ENCODE measurements at regions not wholly inside any gene's neighbourhood (a gene's known extent, or its start where the extent isn't known, plus 50 kb on each side); places are given as distances from the start of the nearest gene placed in this dataset.
A peak's percentile ranks its signal among the peaks of the same experiment; 100 is the strongest.
"Not testable (repeated sequence)": the region's sequence is repeated elsewhere in the genome, so short reads cannot be mapped to it uniquely, and the experiment has no call there.

DNA sequence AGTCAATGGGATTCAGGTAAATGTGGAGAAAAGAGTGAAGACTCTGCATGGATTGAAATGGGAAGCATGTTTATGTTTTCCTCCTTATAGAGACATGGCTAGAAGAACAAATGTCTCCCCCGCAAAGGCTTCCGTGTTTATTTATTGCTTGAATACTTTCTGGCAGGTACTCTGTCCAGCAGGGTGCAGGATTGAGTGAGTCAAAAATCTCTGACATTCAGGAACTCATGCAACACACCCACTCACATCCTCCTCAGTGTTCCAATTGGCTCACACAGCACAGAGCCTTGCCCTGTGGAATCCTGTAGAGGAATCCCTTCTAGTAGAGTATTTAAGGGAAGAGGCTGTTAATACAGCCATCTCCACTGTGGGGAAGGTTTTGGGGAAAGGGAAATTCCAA lies 290.3 kb upstream of the VWC2 start:
- Histone ChIP-seq H3K4me3 (ENCODE audit: low read length) (no peak overlapping the region), H2AFZ (ENCODE audit: low read length) (no peak overlapping the region), H3K9ac (ENCODE audit: low read length) (no peak overlapping the region), H4K20me1 (ENCODE audit: insufficient read depth, low read depth, low read length) (no peaks in the 10 kb centered on the region), H3K27ac (ENCODE audit: low read length) (no peak overlapping the region), H3K4me1 (ENCODE audit: low read length) (peaks cover 3% of the 10 kb centered on the region; the same call in 1 of the 2 replicates), H3K9me2 (replicated peaks; ENCODE audit: insufficient read depth, low read length) (no peaks in the 10 kb centered on the region), H3K9me3 (ENCODE audit: low read length) (no peaks in the 10 kb centered on the region), H3K27me3 (ENCODE audit: low read length) (no peaks in the 10 kb centered on the region), H3K36me3 (ENCODE audit: insufficient read depth, low read length) (no peaks in the 10 kb centered on the region), H3K4me2 (ENCODE audit: low read depth, low read length, poor library complexity, severe bottlenecking) (no peak overlapping the region), H3K79me2 (ENCODE audit: low read length) (no peaks in the 10 kb centered on the region)
- DNase-seq = peak; percentile 50

DNA sequence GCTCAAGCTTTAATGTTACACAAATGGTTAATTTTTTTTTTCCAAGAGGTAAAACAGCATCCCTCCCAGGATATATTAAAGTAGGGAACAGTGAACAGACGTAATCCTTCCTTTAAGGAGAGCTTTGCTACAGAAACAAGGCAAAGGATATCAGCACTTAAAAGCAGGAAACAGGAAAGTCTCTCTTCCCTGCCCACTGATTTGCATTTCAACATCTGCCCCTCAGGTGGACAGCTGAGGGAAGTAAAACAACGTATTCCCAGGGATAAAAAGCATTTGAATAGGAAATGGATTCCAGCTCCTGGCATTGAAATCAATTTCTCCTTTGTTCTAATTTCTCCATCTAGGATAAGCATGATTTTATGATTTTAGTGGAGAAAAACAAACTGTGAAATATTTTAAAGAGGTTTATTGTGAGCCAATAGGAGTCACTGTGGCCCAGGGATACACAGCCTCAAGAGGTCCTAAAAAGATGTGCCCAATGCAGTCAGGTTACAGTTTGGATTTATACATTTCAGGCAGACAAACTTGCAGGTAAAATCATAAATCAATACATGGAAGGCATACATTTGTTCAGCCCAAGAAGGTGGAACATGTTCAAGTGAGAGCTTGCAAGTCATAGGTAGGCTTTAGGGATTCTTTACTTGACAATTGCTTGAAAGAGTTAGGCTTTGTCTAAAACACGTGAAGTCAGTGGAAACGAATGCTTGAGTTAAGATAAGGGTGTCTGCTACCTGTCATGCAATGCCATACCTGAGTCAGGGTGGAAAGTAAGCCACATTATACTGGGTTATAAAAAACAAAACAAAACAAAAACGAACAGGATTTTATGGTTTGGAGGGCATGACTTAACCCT lies 286.2 kb upstream of the VWC2 start:
- no peaks in the 10 kb centered on the region for H3K27me3 ChIP-seq (ENCODE audit: low read length)
- no peaks in the 10 kb centered on the region for H3K9me2 ChIP-seq (replicated peaks; ENCODE audit: insufficient read depth, low read length)
- DNase-seq = no peak
- no peaks in the 10 kb centered on the region for H3K9me3 ChIP-seq (ENCODE audit: low read length)
- H3K36me3 ChIP-seq (ENCODE audit: insufficient read depth, low read length) = no peaks in the 10 kb centered on the region
- H3K27ac ChIP-seq (ENCODE audit: low read length) = no peak overlapping the region
- peaks cover 3% of the 10 kb centered on the region; the same call in 1 of the 2 replicates for H3K4me1 ChIP-seq (ENCODE audit: low read length)
- H3K4me2 ChIP-seq (ENCODE audit: low read depth, low read length, poor library complexity, severe bottlenecking) = no peak overlapping the region
- no peak overlapping the region for H3K9ac ChIP-seq (ENCODE audit: low read length)
- no peak overlapping the region for H3K4me3 ChIP-seq (ENCODE audit: low read length)
- H4K20me1 ChIP-seq (ENCODE audit: insufficient read depth, low read depth, low read length) = no peaks in the 10 kb centered on the region
- no peak overlapping the region for H2AFZ ChIP-seq (ENCODE audit: low read length)
- no peaks in the 10 kb centered on the region for H3K79me2 ChIP-seq (ENCODE audit: low read length)

DNA sequence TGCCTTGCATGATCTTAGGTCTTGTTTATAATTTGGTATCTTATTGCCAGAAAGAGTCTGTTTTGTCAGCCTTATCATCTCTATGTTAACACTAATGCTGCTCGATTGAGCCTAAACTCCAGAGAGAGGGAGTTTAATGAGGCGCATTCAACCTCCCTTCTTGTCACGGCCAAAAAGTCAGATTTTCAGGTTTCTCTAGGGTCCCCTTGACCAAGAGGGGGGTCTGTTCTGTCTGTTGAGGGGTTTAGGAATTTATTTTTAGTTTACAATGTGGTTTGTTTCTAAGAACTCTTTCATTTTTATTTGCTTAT lies 285.7 kb upstream of the VWC2 start:
- no peak overlapping the region for H3K4me3 ChIP-seq (ENCODE audit: low read length)
- no peak for DNase-seq
- no peaks in the 10 kb centered on the region for H3K9me2 ChIP-seq (replicated peaks; ENCODE audit: insufficient read depth, low read length)
- no peaks in the 10 kb centered on the region for H3K27me3 ChIP-seq (ENCODE audit: low read length)
- H3K27ac ChIP-seq (ENCODE audit: low read length) = no peak overlapping the region
- H3K4me2 ChIP-seq (ENCODE audit: low read depth, low read length, poor library complexity, severe bottlenecking) = no peak overlapping the region
- no peaks in the 10 kb centered on the region for H4K20me1 ChIP-seq (ENCODE audit: insufficient read depth, low read depth, low read length)
- no peaks in the 10 kb centered on the region for H3K9me3 ChIP-seq (ENCODE audit: low read length)
- peaks cover 3% of the 10 kb centered on the region; the same call in 1 of the 2 replicates for H3K4me1 ChIP-seq (ENCODE audit: low read length)
- H2AFZ ChIP-seq (ENCODE audit: low read length) = no peak overlapping the region
- no peak overlapping the region for H3K9ac ChIP-seq (ENCODE audit: low read length)
- H3K79me2 ChIP-seq (ENCODE audit: low read length) = no peaks in the 10 kb centered on the region
- no peaks in the 10 kb centered on the region for H3K36me3 ChIP-seq (ENCODE audit: insufficient read depth, low read length)

DNA sequence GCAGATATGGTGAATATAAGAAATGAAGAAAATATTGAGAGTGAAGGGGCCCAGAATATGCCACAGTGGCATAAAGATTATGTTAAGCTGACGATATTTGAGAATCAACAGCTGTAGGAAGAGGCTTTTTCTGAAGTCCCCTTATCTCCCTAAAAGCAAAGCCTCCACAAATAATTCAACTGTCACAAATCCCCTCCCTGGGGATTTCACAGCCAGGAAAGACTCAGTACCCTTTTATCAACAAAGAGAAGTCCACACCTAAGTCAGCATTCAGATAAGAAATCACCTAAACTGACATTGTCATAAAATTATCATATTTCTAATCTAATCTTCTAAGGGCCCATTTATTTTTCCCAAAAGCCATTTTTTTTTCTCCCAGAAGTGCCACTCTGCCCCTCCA lies 284.9 kb upstream of the VWC2 start:
- Histone ChIP-seq H3K4me2 (ENCODE audit: low read depth, low read length, poor library complexity, severe bottlenecking) (no peak overlapping the region), H4K20me1 (ENCODE audit: insufficient read depth, low read depth, low read length) (no peaks in the 10 kb centered on the region), H3K27ac (ENCODE audit: low read length) (no peak overlapping the region), H2AFZ (ENCODE audit: low read length) (no peak overlapping the region), H3K36me3 (ENCODE audit: insufficient read depth, low read length) (no peaks in the 10 kb centered on the region), H3K27me3 (ENCODE audit: low read length) (no peaks in the 10 kb centered on the region), H3K4me1 (ENCODE audit: low read length) (no peaks in the 10 kb centered on the region), H3K79me2 (ENCODE audit: low read length) (no peaks in the 10 kb centered on the region), H3K4me3 (ENCODE audit: low read length) (no peak overlapping the region), H3K9me2 (replicated peaks; ENCODE audit: insufficient read depth, low read length) (no peaks in the 10 kb centered on the region), H3K9ac (ENCODE audit: low read length) (no peak overlapping the region), H3K9me3 (ENCODE audit: low read length) (no peaks in the 10 kb centered on the region)
- DNase-seq = no peak

DNA sequence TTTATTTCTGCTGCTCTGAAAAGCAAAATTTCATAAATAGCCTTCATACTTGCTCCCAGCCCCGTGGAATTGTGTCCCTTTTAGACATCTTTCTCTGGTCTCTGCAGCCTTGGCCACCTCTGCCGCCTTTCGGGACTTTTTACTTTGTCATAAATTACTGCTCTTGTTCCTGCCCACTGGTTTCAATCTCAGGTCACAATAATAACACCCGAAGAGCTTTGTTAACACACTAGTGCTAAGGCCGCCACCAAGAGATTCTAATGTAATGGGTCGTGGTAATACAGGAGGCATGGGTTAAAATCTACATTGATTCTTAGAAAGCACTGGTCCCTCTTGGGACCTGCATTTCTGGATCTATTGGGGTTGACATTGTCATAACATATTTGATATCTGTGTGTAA lies 276.0 kb upstream of the VWC2 start:
- DNase-seq = no peak
- Histone ChIP-seq H2AFZ (ENCODE audit: low read length) (no peak overlapping the region), H3K4me1 (ENCODE audit: low read length) (no peaks in the 10 kb centered on the region), H3K79me2 (ENCODE audit: low read length) (no peaks in the 10 kb centered on the region), H3K9me2 (replicated peaks; ENCODE audit: insufficient read depth, low read length) (no peaks in the 10 kb centered on the region), H3K9ac (ENCODE audit: low read length) (no peak overlapping the region), H3K4me2 (ENCODE audit: low read depth, low read length, poor library complexity, severe bottlenecking) (no peak overlapping the region), H3K27ac (ENCODE audit: low read length) (no peak overlapping the region), H3K36me3 (ENCODE audit: insufficient read depth, low read length) (no peaks in the 10 kb centered on the region), H4K20me1 (ENCODE audit: insufficient read depth, low read depth, low read length) (no peaks in the 10 kb centered on the region), H3K9me3 (ENCODE audit: low read length) (no peaks in the 10 kb centered on the region), H3K27me3 (ENCODE audit: low read length) (no peaks in the 10 kb centered on the region), H3K4me3 (ENCODE audit: low read length) (no peak overlapping the region)

DNA sequence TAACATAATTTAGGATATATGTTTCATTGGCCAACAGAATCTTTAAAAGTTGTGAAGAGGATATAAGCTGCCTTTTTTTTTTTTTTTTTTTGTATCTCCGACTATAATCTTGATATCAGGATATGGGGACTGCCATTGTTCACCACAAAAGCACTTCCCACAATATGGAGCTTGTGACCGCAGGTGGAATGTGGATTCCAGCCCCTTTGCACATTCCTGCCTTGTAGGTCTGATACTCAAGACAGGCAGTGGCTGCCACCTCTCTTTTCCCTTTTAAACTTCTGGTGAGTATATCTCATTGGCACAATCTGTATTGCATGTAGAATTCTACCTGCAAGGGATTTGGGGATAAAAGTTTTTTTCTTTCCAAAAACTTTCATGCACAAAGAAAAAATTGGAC lies 272.7 kb upstream of the VWC2 start:
- no peak for DNase-seq
- Histone ChIP-seq H3K4me1 (ENCODE audit: low read length) (no peaks in the 10 kb centered on the region), H3K9me3 (ENCODE audit: low read length) (no peaks in the 10 kb centered on the region)

DNA sequence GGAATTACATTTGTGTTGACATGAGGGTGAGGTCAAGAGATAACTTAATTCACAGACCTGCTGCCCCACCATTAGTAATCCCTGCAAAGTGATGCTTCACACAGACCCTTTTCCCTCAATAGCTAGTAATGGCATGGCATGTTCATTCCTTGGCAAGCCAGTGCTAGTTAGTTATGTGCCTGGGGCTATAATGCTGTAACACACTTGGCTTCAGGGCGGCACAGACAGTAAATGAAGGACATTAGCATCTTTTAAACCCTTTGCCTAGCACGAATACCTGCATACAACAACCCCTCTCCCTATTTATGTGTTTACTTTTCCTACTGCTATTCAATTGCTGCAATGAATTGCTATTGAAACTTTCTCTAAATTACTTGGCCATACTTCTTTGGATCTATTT lies 266.2 kb upstream of the VWC2 start:
- H3K4me1 ChIP-seq (ENCODE audit: low read length); H3K36me3 ChIP-seq (ENCODE audit: insufficient read depth, low read length); H3K4me2 ChIP-seq (ENCODE audit: low read depth, low read length, poor library complexity, severe bottlenecking); H3K4me3 ChIP-seq (ENCODE audit: low read length); H3K9me2 ChIP-seq (replicated peaks; ENCODE audit: insufficient read depth, low read length); H4K20me1 ChIP-seq (ENCODE audit: insufficient read depth, low read depth, low read length); DNase-seq; H3K27ac ChIP-seq (ENCODE audit: low read length); H3K27me3 ChIP-seq (ENCODE audit: low read length); H3K79me2 ChIP-seq (ENCODE audit: low read length); H3K9me3 ChIP-seq (ENCODE audit: low read length); H3K9ac ChIP-seq (ENCODE audit: low read length); H2AFZ ChIP-seq (ENCODE audit: low read length): not testable (repeated sequence)

More for the DNA sequence above, 272.7 kb upstream of the VWC2 start:
- Histone ChIP-seq H3K4me3 (ENCODE audit: low read length) (no peak overlapping the region), H3K79me2 (ENCODE audit: low read length) (no peaks in the 10 kb centered on the region), H3K36me3 (ENCODE audit: insufficient read depth, low read length) (no peaks in the 10 kb centered on the region), H3K4me2 (ENCODE audit: low read depth, low read length, poor library complexity, severe bottlenecking) (no peak overlapping the region), H3K9me2 (replicated peaks; ENCODE audit: insufficient read depth, low read length) (no peaks in the 10 kb centered on the region), H4K20me1 (ENCODE audit: insufficient read depth, low read depth, low read length) (no peaks in the 10 kb centered on the region), H2AFZ (ENCODE audit: low read length) (no peak overlapping the region), H3K27ac (ENCODE audit: low read length) (no peak overlapping the region), H3K9ac (ENCODE audit: low read length) (no peak overlapping the region), H3K27me3 (ENCODE audit: low read length) (no peaks in the 10 kb centered on the region)

DNA sequence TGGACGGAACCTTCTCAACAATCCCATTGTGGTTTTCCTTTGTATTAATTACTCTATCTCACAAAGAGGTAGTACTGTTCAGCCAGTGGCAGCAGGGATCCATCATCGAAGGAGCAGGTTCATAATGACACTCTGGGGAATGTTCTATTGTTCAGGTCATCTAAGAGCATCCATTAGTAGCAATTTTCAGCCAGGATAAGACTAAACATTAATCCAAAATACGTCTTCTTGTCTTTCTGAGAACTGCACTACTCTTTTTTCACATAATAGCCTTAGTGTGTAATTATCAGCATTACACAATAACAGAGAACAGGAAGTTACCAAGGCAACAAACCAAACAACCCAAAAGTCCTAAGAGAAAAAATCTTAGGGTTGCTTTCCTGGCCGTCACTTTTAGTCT lies 259.5 kb upstream of the VWC2 start:
- no peak overlapping the region for H3K9ac ChIP-seq (ENCODE audit: low read length)
- H3K4me2 ChIP-seq (ENCODE audit: low read depth, low read length, poor library complexity, severe bottlenecking) = no peak overlapping the region
- no peak overlapping the region for H3K4me3 ChIP-seq (ENCODE audit: low read length)
- no peak overlapping the region for H3K27ac ChIP-seq (ENCODE audit: low read length)
- H2AFZ ChIP-seq (ENCODE audit: low read length) = no peak overlapping the region
- no peaks in the 10 kb centered on the region for H3K4me1 ChIP-seq (ENCODE audit: low read length)
- H3K27me3 ChIP-seq (ENCODE audit: low read length) = no peaks in the 10 kb centered on the region
- no peaks in the 10 kb centered on the region for H3K79me2 ChIP-seq (ENCODE audit: low read length)
- DNase-seq = no peak
- H3K9me3 ChIP-seq (ENCODE audit: low read length) = no peaks in the 10 kb centered on the region
- no peaks in the 10 kb centered on the region for H3K9me2 ChIP-seq (replicated peaks; ENCODE audit: insufficient read depth, low read length)
- no peaks in the 10 kb centered on the region for H3K36me3 ChIP-seq (ENCODE audit: insufficient read depth, low read length)
- no peaks in the 10 kb centered on the region for H4K20me1 ChIP-seq (ENCODE audit: insufficient read depth, low read depth, low read length)
